ENCODE measurements at regions not wholly inside any gene's neighbourhood (a gene's known extent, or its start where the extent isn't known, plus 50 kb on each side); places are given as distances from the start of the nearest gene placed in this dataset.
"Not testable (repeated sequence)": the region's sequence is repeated elsewhere in the genome, so short reads cannot be mapped to it uniquely, and the experiment has no call there.

GRCh38 chr10:109239371-109239770 lies 683.9 kb downstream of the XPNPEP1 start:
- Histone ChIP-seq H3K4me2 (ENCODE audit: low read length) (no peak overlapping the region), H3K9me2 (replicated peaks; ENCODE audit: low read length) (no peaks in the 10 kb centered on the region), H3F3A (ENCODE audit: low read length, unreplicated experiment) (no peaks in the 10 kb centered on the region), H3K9me3 (ENCODE audit: low read length) (no peaks in the 10 kb centered on the region), H3K79me2 (ENCODE audit: low read length) (no peaks in the 10 kb centered on the region), H3K4me3 (ENCODE audit: low read length) (no peak overlapping the region), H3K9ac (ENCODE audit: low read length) (no peak overlapping the region), H2AFZ (ENCODE audit: low read length) (no peak overlapping the region), H4K20me1 (ENCODE audit: low read length) (no peaks in the 10 kb centered on the region), H3K4me1 (ENCODE audit: insufficient read depth, low read length) (no peaks in the 10 kb centered on the region), H3K27ac (ENCODE audit: low read length) (no peak overlapping the region), H3K36me3 (ENCODE audit: low read depth, low read length) (no peaks in the 10 kb centered on the region), H3K27me3 (ENCODE audit: low read length) (no peaks in the 10 kb centered on the region)
- no peak for ATAC-seq
- no peak for DNase-seq
- POLR2A ChIA-PET (ENCODE audit: unreplicated experiment), result no interaction called here
- CTCF ChIA-PET, result no interaction called here
- TF ChIP-seq EZH2phosphoT487 (IDR thresholded peaks at IDR 0.05; ENCODE audit: borderline replicate concordance, low read length) (no peak), CTCF (conservative IDR thresholded peaks at IDR 0.05; ENCODE audit: low read depth, low read length) (no peak), EZH2 (IDR thresholded peaks at IDR 0.05; ENCODE audit: low read length, unreplicated experiment) (no peak)
- BruUV-seq (replicated peaks), result no TSS peak
- intact Hi-C loops (cut with micrococcal nuclease), result no loop called here

- H3F3A ChIP-seq (ENCODE audit: low read length, unreplicated experiment), result no peaks in the 10 kb centered on the region
- CTCF ChIA-PET, result no interaction called here
- H3K9ac ChIP-seq (ENCODE audit: low read length), result no peak overlapping the region
- H3K79me2 ChIP-seq (ENCODE audit: low read length), result no peaks in the 10 kb centered on the region
- no peaks in the 10 kb centered on the region for H3K4me1 ChIP-seq (ENCODE audit: insufficient read depth, low read length)
- POLR2A ChIA-PET (ENCODE audit: unreplicated experiment), result no interaction called here
- no peaks in the 10 kb centered on the region for H3K9me2 ChIP-seq (replicated peaks; ENCODE audit: low read length)
- ATAC-seq (no peak), DNase-seq (no peak)
- H3K27ac ChIP-seq (ENCODE audit: low read length), result no peak overlapping the region
- H2AFZ ChIP-seq (ENCODE audit: low read length), result no peak overlapping the region
- BruUV-seq (replicated peaks), result no TSS peak
- H3K36me3 ChIP-seq (ENCODE audit: low read depth, low read length), result no peaks in the 10 kb centered on the region
- intact Hi-C loops (cut with micrococcal nuclease), result no loop called here
- no peaks in the 10 kb centered on the region for H3K9me3 ChIP-seq (ENCODE audit: low read length)
- H4K20me1 ChIP-seq (ENCODE audit: low read length), result no peaks in the 10 kb centered on the region
- H3K4me3 ChIP-seq (ENCODE audit: low read length), result no peak overlapping the region
- H3K27me3 ChIP-seq (ENCODE audit: low read length), result no peaks in the 10 kb centered on the region
- no peak for TF ChIP-seq CTCF (conservative IDR thresholded peaks at IDR 0.05; ENCODE audit: low read depth, low read length)
- no peak for TF ChIP-seq EZH2 (IDR thresholded peaks at IDR 0.05; ENCODE audit: low read length, unreplicated experiment)
- TF ChIP-seq EZH2phosphoT487 (IDR thresholded peaks at IDR 0.05; ENCODE audit: borderline replicate concordance, low read length), result no peak
- H3K4me2 ChIP-seq (ENCODE audit: low read length), result no peak overlapping the region
These were observed 685.6 kb downstream of the XPNPEP1 start for GRCh38 chr10:109237682-109238081.

GRCh38 chr10:109237050-109237449 lies 686.3 kb downstream of the XPNPEP1 start:
- H3K4me2 ChIP-seq (ENCODE audit: low read length), result no peak overlapping the region
- H3F3A ChIP-seq (ENCODE audit: low read length, unreplicated experiment), result no peaks in the 10 kb centered on the region
- H3K9ac ChIP-seq (ENCODE audit: low read length), result no peak overlapping the region
- POLR2A ChIA-PET (ENCODE audit: unreplicated experiment), result no interaction called here
- TF ChIP-seq CTCF (conservative IDR thresholded peaks at IDR 0.05; ENCODE audit: low read depth, low read length) (no peak), EZH2 (IDR thresholded peaks at IDR 0.05; ENCODE audit: low read length, unreplicated experiment) (no peak), EZH2phosphoT487 (IDR thresholded peaks at IDR 0.05; ENCODE audit: borderline replicate concordance, low read length) (no peak)
- no peak overlapping the region for H2AFZ ChIP-seq (ENCODE audit: low read length)
- intact Hi-C loops (cut with micrococcal nuclease), result no loop called here
- CTCF ChIA-PET, result no interaction called here
- no peak overlapping the region for H3K4me3 ChIP-seq (ENCODE audit: low read length)
- no peaks in the 10 kb centered on the region for H3K9me3 ChIP-seq (ENCODE audit: low read length)
- H3K36me3 ChIP-seq (ENCODE audit: low read depth, low read length), result no peaks in the 10 kb centered on the region
- ATAC-seq, result no peak
- no peak overlapping the region for H3K27ac ChIP-seq (ENCODE audit: low read length)
- H3K27me3 ChIP-seq (ENCODE audit: low read length), result no peaks in the 10 kb centered on the region
- no peak for DNase-seq
- no peaks in the 10 kb centered on the region for H4K20me1 ChIP-seq (ENCODE audit: low read length)
- no peaks in the 10 kb centered on the region for H3K4me1 ChIP-seq (ENCODE audit: insufficient read depth, low read length)
- H3K9me2 ChIP-seq (replicated peaks; ENCODE audit: low read length), result no peaks in the 10 kb centered on the region
- H3K79me2 ChIP-seq (ENCODE audit: low read length), result no peaks in the 10 kb centered on the region
- BruUV-seq (replicated peaks), result no TSS peak

- H4K20me1 ChIP-seq (ENCODE audit: low read length); H3K27me3 ChIP-seq (ENCODE audit: low read length); BruUV-seq (replicated peaks); H3K4me1 ChIP-seq (ENCODE audit: insufficient read depth, low read length); H3K36me3 ChIP-seq (ENCODE audit: low read depth, low read length); H3K4me2 ChIP-seq (ENCODE audit: low read length); intact Hi-C loops (cut with micrococcal nuclease); H3F3A ChIP-seq (ENCODE audit: low read length, unreplicated experiment); H3K9ac ChIP-seq (ENCODE audit: low read length); POLR2A ChIA-PET (ENCODE audit: unreplicated experiment); H3K9me2 ChIP-seq (replicated peaks; ENCODE audit: low read length); H3K9me3 ChIP-seq (ENCODE audit: low read length); H3K79me2 ChIP-seq (ENCODE audit: low read length); CTCF ChIA-PET; H3K27ac ChIP-seq (ENCODE audit: low read length): not testable (repeated sequence)
- 0 out of 2 replicates have a peak, but pooled peaks have one; percentile 29 for ATAC-seq
- peak; percentile 4 for DNase-seq
- H3K4me3 ChIP-seq (ENCODE audit: low read length), result peak overlapping the region; percentile 27; the same call in 1 of the 2 replicates
- peak overlapping the region; percentile 68 for H2AFZ ChIP-seq (ENCODE audit: low read length)
These were observed 699.8 kb downstream of the XPNPEP1 start for GRCh38 chr10:109223533-109223932.
